Liver (tissue), 8 donors: ENCODE measurements at regions not wholly inside any gene's neighbourhood (a gene's known extent, or its start where the extent isn't known, plus 50 kb on each side); places are given as distances from the start of the nearest gene placed in this dataset.

ENCODE experiments used
- DNase-seq: peaks from one replicate; pipeline ENCODE4 v3.0.0-alpha.2; 2017; ENCODE audit warnings: low spot score
- H3K27ac ChIP-seq, 2 donors: one replicate each; pipeline ENCODE4 v1.7.0; 2013; ENCODE audit warnings: inconsistent platforms in 2 of 2, low read length in 2 of 2, control low read depth in 1 of 2, low read depth in 1 of 2, mild to moderate bottlenecking in 1 of 2
- H3K27me3 ChIP-seq, 4 donors: one replicate each; pipeline versions ENCODE4 v1.6.1 to v1.7.0; 2013; ENCODE audit warnings: low read length in 3 of 4, inconsistent platforms in 1 of 4, mild to moderate bottlenecking in 1 of 4, moderate library complexity in 1 of 4; ENCODE audit not compliant: control insufficient read depth in 4 of 4, insufficient read depth in 4 of 4
- H3K36me3 ChIP-seq, 4 donors: one replicate each; pipeline versions ENCODE4 v1.6.1 to v1.7.0; 2013; ENCODE audit warnings: low read length in 3 of 4, mild to moderate bottlenecking in 3 of 4, low read depth in 1 of 4, moderate library complexity in 1 of 4; ENCODE audit not compliant: control insufficient read depth in 4 of 4, insufficient read depth in 3 of 4
- H3K4me1 ChIP-seq, 4 donors: one replicate each; pipeline versions ENCODE4 v1.6.1 to v1.7.0; 2013; ENCODE audit warnings: low read length in 3 of 4, mild to moderate bottlenecking in 3 of 4, moderate library complexity in 1 of 4; ENCODE audit not compliant: control insufficient read depth in 4 of 4, insufficient read depth in 4 of 4
- H3K4me3 ChIP-seq, 3 donors: one replicate each; pipeline versions ENCODE4 v1.6.1 to v1.7.0; 2013; ENCODE audit warnings: low read length in 3 of 3, control low read depth in 1 of 3, low read depth in 1 of 3, mild to moderate bottlenecking in 1 of 3
- H3K9ac ChIP-seq, 2 donors: one replicate each; pipeline ENCODE4 v1.7.0; 2013; ENCODE audit warnings: low read length in 2 of 2, mild to moderate bottlenecking in 2 of 2, moderate library complexity in 2 of 2, control low read depth in 1 of 2, low read depth in 1 of 2
- H3K9me3 ChIP-seq, 4 donors: one replicate each; pipeline versions ENCODE4 v1.6.1 to v1.7.0; 2013; ENCODE audit warnings: low read length in 3 of 4; ENCODE audit not compliant: control insufficient read depth in 4 of 4
- EGR1 ChIP-seq, 2 donors: IDR thresholded peaks; 2 replicates each; pipeline ENCODE4 v1.6.1; 2016 to 2018; ENCODE audit warnings: antibody characterized with exemption in 2 of 2, low read depth in 2 of 2
- FOXA1 ChIP-seq: IDR thresholded peaks from 2 replicates; pipeline ENCODE4 v1.6.1; 2016; ENCODE audit warnings: antibody characterized with exemption
- FOXA2 ChIP-seq: IDR thresholded peaks from 2 replicates; pipeline ENCODE4 v1.6.1; 2016; ENCODE audit warnings: antibody characterized with exemption
- GABPA ChIP-seq, 2 donors: IDR thresholded peaks in 1 of 2; conservative IDR thresholded peaks in 1 of 2; 2 replicates each; pipeline ENCODE4 v1.6.1; 2016; ENCODE audit warnings: antibody characterized with exemption in 2 of 2, mild to moderate bottlenecking in 1 of 2, moderate library complexity in 1 of 2
- HNF4A ChIP-seq, 2 donors: conservative IDR thresholded peaks; 2 replicates each; pipeline ENCODE4 v1.6.1; 2016; ENCODE audit warnings: antibody characterized with exemption in 2 of 2, mild to moderate bottlenecking in 2 of 2
- HNF4G ChIP-seq: IDR thresholded peaks from 2 replicates; pipeline ENCODE4 v1.6.1; 2016; ENCODE audit warnings: antibody characterized with exemption
- JUND ChIP-seq, 2 donors: IDR thresholded peaks; 2 replicates each; pipeline ENCODE4 v1.6.1; 2016; ENCODE audit warnings: antibody characterized with exemption in 2 of 2
- NR2F2 ChIP-seq: IDR thresholded peaks from 2 replicates; pipeline ENCODE4 v1.6.1; 2016; ENCODE audit warnings: antibody characterized with exemption
- RAD21 ChIP-seq, 2 donors: IDR thresholded peaks; 2 replicates each; pipeline ENCODE4 v1.6.1; 2016; ENCODE audit warnings: antibody characterized with exemption in 2 of 2, mild to moderate bottlenecking in 2 of 2
- REST ChIP-seq: IDR thresholded peaks from 2 replicates; pipeline ENCODE4 v1.6.1; 2016; ENCODE audit warnings: antibody characterized with exemption, mild to moderate bottlenecking
- RXRA ChIP-seq, 2 donors: IDR thresholded peaks; 2 replicates each; pipeline ENCODE4 v1.6.1; 2017 to 2018; ENCODE audit warnings: antibody characterized with exemption in 2 of 2, mild to moderate bottlenecking in 1 of 2
- SP1 ChIP-seq: IDR thresholded peaks from 2 replicates; pipeline ENCODE4 v1.6.1; 2018; ENCODE audit warnings: antibody characterized with exemption, mild to moderate bottlenecking
- TAF1 ChIP-seq: conservative IDR thresholded peaks from 2 replicates; pipeline ENCODE4 v1.6.1; 2016; ENCODE audit warnings: antibody characterized with exemption, mild to moderate bottlenecking
- YY1 ChIP-seq: IDR thresholded peaks from 2 replicates; pipeline ENCODE4 v1.6.1; 2016; ENCODE audit warnings: antibody characterized with exemption, mild to moderate bottlenecking
- ZBTB33 ChIP-seq: IDR thresholded peaks from 2 replicates; pipeline ENCODE4 v1.6.1; 2016; ENCODE audit warnings: antibody characterized with exemption
- WGBS: extraction: QIAGEN DNeasy Blood & Tissue Kit; methylation state at CpG from one replicate; pipeline ENCODE4 v1.1.7; 2013; 5-methylcytosine and 5-hydroxymethylcytosine counted together
- TF ChIP-seq, protein P1 (sequence below): fragments of 150-350 bp; IDR thresholded peaks from 2 replicates; pipeline ENCODE4 v1.5.1; 2017; ENCODE audit warnings: improper control_type of control experiment, low read depth, low read length; ENCODE audit not compliant: missing input control
- TF ChIP-seq, protein P2 (sequence below): IDR thresholded peaks from 2 replicates; pipeline ENCODE4 v1.6.1; 2016; ENCODE audit warnings: antibody characterized with exemption
- donor health status: healthy.
- donor health status: healthy.
- donor health status: healthy.
- donor health status: healthy.
- donor health status: healthy.

DNA sequence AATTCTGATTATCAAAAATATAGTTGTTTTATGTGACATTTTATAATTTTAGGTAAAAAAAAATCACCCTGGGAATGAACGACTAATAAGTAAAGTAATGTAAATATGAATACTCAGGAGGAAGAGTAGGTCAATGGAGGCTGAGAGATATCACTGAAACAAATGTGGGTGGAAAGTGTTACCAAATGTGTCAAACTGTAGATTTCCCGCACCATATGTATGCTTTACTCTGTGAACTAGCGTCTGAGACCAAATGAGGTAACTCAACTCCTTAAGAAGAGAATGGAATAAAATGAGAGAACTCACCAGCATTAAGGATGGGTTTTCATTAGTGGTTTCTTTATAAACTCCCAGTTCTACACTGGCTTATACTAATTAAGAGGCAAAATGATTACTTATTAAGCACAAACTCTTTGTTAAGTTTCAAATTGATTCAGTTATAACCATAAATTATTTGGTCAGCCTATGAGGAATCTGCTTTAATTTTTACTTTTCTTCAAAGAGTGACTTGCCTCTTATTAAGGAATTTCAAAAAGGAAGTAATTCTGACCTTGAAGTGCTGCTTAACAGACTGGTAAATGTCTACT lies 784.7 kb upstream of the GJE1 start:
- Histone ChIP-seq H3K4me1 (peaks cover 0 to 2% (median 0%) of the 10 kb centered on the region in 4 donors), H3K27me3 (no peaks in the 10 kb centered on the region), H3K9ac (no peak overlapping the region), H3K9me3 (no peaks in the 10 kb centered on the region), H3K36me3 (no peaks in the 10 kb centered on the region), H3K27ac (no peak overlapping the region), H3K4me3 (no peak overlapping the region)
- 90% methylated on average over 3 of the region's 3 CpGs for WGBS
- TF ChIP-seq GABPA (IDR thresholded peaks at IDR 0.05 in 1 of 2, conservative IDR thresholded peaks at IDR 0.05 in 1 of 2) = no peak
- no peak for TF ChIP-seq FOXA1
- DNase-seq = no peak

GRCh38 chr6:141347086-141347485 lies 785.6 kb upstream of the GJE1 start:
- no peaks in the 10 kb centered on the region for H3K9me3 ChIP-seq
- H3K36me3 ChIP-seq = no peaks in the 10 kb centered on the region
- no peak for DNase-seq
- 93% methylated on average over 1 of the region's 1 CpG for WGBS
- H3K9ac ChIP-seq = no peak overlapping the region
- no peaks in the 10 kb centered on the region for H3K27me3 ChIP-seq
- H3K27ac ChIP-seq = no peak overlapping the region
- no peak overlapping the region for H3K4me3 ChIP-seq
- TF ChIP-seq ZBTB33 (no peak), FOXA1 (no peak), RXRA (IDR thresholded peaks at IDR 0.05) (no peak), GABPA (IDR thresholded peaks at IDR 0.05 in 1 of 2, conservative IDR thresholded peaks at IDR 0.05 in 1 of 2) (no peak), TAF1 (no peak), FOXA2 (no peak), RAD21 (IDR thresholded peaks at IDR 0.05) (no peak), HNF4A (conservative IDR thresholded peaks at IDR 0.05) (no peak), NR2F2 (no peak)
- H3K4me1 ChIP-seq = peaks cover 0 to 2% (median 0%) of the 10 kb centered on the region in 4 donors

DNA sequence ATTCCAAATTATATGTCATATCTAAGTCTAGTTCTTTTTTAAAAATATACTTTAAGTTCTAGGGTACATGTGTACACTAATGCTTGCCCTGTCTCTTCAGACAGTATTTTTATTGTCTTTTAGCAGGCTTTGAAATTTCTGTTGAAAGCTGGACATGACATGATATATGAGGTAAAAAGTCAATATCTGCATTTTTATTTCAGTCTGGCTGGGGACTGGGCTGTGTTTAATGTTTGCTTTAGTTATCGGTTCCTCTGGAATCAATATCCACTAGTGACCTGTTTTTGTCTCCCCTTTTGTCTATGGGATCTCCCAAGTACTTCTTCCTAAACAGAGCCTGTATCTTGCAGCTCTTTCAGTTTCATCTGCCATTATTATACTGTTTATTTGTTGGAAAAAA lies 786.2 kb upstream of the GJE1 start:
- DNase-seq = no peak
- H3K4me1 ChIP-seq = peaks cover 0 to 2% (median 0%) of the 10 kb centered on the region in 4 donors
- WGBS = 34% methylated on average over 1 of the region's 1 CpG
- no peak for TF ChIP-seq HNF4G
- TF ChIP-seq RXRA (IDR thresholded peaks at IDR 0.05) = no peak
- TF ChIP-seq YY1 = no peak
- TF ChIP-seq REST = no peak
- TF ChIP-seq GABPA (IDR thresholded peaks at IDR 0.05 in 1 of 2, conservative IDR thresholded peaks at IDR 0.05 in 1 of 2) = no peak
- TF ChIP-seq, protein P1, sequence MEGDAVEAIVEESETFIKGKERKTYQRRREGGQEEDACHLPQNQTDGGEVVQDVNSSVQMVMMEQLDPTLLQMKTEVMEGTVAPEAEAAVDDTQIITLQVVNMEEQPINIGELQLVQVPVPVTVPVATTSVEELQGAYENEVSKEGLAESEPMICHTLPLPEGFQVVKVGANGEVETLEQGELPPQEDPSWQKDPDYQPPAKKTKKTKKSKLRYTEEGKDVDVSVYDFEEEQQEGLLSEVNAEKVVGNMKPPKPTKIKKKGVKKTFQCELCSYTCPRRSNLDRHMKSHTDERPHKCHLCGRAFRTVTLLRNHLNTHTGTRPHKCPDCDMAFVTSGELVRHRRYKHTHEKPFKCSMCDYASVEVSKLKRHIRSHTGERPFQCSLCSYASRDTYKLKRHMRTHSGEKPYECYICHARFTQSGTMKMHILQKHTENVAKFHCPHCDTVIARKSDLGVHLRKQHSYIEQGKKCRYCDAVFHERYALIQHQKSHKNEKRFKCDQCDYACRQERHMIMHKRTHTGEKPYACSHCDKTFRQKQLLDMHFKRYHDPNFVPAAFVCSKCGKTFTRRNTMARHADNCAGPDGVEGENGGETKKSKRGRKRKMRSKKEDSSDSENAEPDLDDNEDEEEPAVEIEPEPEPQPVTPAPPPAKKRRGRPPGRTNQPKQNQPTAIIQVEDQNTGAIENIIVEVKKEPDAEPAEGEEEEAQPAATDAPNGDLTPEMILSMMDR = no peak
- no peak for TF ChIP-seq TAF1
- TF ChIP-seq EGR1 (IDR thresholded peaks at IDR 0.05; ENCODE audit: low read depth in 2 of 2) = no peak
- TF ChIP-seq, protein P2, sequence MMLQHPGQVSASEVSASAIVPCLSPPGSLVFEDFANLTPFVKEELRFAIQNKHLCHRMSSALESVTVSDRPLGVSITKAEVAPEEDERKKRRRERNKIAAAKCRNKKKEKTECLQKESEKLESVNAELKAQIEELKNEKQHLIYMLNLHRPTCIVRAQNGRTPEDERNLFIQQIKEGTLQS = no peak
- no peak for TF ChIP-seq NR2F2
- no peak for TF ChIP-seq RAD21 (IDR thresholded peaks at IDR 0.05)
- TF ChIP-seq SP1 = no peak
- no peak for TF ChIP-seq FOXA2
- TF ChIP-seq ZBTB33 = no peak
- no peak for TF ChIP-seq JUND (IDR thresholded peaks at IDR 0.05)
- H3K9me3 ChIP-seq = no peaks in the 10 kb centered on the region
- H3K27me3 ChIP-seq = no peaks in the 10 kb centered on the region
- no peak overlapping the region for H3K27ac ChIP-seq
- no peaks in the 10 kb centered on the region for H3K36me3 ChIP-seq
- H3K4me3 ChIP-seq = no peak overlapping the region
- no peak overlapping the region for H3K9ac ChIP-seq
